ENCODE measurements at regions not wholly inside any gene's neighbourhood (a gene's known extent, or its start where the extent isn't known, plus 50 kb on each side); places are given as distances from the start of the nearest gene placed in this dataset.

DNA sequence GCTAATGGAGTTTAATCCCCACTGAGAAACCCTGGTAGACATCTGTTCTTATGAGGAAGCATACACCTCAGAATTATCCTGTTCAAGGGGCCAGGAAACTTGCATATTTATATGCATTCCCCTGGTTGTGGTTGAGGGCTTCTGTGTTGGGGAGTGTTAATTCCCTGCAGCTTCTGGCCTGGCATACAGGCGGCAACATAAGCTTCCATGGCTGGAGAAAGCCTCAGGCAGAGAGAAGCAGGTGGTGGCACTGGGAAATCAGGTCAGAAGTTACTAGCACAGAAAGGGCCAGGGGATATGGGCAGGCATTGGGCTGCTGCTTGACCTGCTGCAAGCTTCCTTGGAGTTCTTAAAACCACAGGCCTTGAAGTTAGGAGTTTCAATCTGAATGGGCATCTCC is 166.1 kb upstream of the SEMA6A start:
- Histone ChIP-seq H3K36me3 (ENCODE audit: control insufficient read depth, insufficient read depth, low read length) (no peaks in the 10 kb centered on the region), H3K27me3 (ENCODE audit: control insufficient read depth, insufficient read depth, low read length) (no peaks in the 10 kb centered on the region), H3K4me3 (ENCODE audit: low read depth, low read length) (no peak overlapping the region)
- TF ChIP-seq, protein P1, sequence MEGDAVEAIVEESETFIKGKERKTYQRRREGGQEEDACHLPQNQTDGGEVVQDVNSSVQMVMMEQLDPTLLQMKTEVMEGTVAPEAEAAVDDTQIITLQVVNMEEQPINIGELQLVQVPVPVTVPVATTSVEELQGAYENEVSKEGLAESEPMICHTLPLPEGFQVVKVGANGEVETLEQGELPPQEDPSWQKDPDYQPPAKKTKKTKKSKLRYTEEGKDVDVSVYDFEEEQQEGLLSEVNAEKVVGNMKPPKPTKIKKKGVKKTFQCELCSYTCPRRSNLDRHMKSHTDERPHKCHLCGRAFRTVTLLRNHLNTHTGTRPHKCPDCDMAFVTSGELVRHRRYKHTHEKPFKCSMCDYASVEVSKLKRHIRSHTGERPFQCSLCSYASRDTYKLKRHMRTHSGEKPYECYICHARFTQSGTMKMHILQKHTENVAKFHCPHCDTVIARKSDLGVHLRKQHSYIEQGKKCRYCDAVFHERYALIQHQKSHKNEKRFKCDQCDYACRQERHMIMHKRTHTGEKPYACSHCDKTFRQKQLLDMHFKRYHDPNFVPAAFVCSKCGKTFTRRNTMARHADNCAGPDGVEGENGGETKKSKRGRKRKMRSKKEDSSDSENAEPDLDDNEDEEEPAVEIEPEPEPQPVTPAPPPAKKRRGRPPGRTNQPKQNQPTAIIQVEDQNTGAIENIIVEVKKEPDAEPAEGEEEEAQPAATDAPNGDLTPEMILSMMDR (IDR thresholded peaks at IDR 0.05; ENCODE audit: insufficient read depth, low read length, poor library complexity, severe bottlenecking): no peak
- DNase-seq (ENCODE audit: low read depth): no peak

DNA sequence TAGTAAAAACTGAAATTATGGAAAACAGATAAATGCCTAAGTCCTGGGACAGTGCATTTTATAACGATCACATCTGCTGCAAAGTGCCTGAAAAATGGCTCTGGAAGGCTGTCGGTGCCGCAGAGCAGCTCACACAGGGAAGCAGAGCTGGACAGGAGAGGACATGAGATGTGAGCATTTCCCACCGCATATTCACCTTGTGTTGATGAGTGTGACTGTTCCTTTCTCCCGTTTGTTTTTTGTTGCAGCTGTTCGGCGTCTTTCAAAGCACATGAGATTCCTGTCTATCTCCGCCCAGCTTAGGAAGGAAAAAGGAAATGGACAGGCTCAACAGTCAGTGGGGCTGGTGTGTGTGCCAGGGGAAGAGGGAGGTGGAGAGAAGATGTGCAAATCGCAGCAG is 164.9 kb upstream of the SEMA6A start:
- Histone ChIP-seq H3K36me3 (ENCODE audit: control insufficient read depth, insufficient read depth, low read length) (no peaks in the 10 kb centered on the region), H3K27me3 (ENCODE audit: control insufficient read depth, insufficient read depth, low read length) (no peaks in the 10 kb centered on the region), H3K4me3 (ENCODE audit: low read depth, low read length) (no peak overlapping the region)
- TF ChIP-seq, protein P1 (IDR thresholded peaks at IDR 0.05; ENCODE audit: insufficient read depth, low read length, poor library complexity, severe bottlenecking): no peak
- no peak for DNase-seq (ENCODE audit: low read depth)

DNA sequence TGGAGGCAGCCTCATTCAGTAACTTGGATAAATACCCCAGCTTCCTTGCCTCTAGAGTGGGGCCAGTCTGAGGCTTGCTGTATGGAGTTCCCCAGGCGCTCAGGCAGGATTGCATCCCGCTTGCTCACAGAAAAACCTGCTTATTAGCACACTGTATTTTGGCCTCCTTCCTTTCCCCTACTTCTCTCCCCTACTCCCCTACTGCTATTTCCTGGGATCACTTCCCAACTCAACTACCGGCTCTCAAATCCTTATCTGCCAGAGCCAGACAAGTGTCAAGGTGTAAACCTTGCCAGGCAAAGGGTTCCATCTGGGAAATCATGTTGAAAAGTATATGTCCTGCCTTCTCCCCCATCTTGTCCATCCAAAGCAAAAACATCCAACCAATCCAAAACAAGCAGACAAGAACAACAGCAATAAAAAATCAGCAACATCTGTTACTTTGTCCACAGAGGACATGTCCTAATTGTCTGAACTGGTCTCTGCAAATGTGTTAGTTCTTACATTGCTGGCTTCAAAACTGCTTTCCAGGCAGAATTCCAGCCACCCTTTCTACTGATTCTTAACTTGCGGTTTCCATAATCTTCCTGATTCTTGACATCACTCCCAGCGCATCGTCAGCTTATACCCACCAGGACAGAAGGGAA is 164.1 kb upstream of the SEMA6A start:
- Histone ChIP-seq H3K4me3 (ENCODE audit: low read depth, low read length) (no peak overlapping the region), H3K27me3 (ENCODE audit: control insufficient read depth, insufficient read depth, low read length) (peaks cover 2% of the 10 kb centered on the region), H3K36me3 (ENCODE audit: control insufficient read depth, insufficient read depth, low read length) (no peaks in the 10 kb centered on the region)
- DNase-seq (ENCODE audit: low read depth): no peak
- TF ChIP-seq, protein P1 (IDR thresholded peaks at IDR 0.05; ENCODE audit: insufficient read depth, low read length, poor library complexity, severe bottlenecking): no peak

DNA sequence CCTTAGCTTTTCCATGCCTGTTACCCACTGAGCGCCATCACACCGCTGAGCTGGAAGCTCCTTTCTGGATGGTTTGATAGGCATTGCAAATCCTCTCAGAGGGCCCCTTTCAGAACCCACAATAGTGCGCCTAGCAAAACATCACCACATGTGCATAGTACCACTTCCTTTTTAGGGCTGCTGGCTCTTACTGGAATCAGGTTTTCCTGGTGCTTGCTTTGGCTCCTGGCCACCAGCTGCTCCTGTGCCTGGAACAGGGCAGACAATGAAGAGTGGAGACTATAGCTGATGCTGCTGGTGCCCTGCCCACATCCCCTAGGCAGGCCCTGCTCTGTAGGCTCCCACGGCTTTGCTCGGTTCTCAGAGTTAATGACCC is 163.6 kb upstream of the SEMA6A start:
- peak; percentile 4 for DNase-seq (ENCODE audit: low read depth)
- Histone ChIP-seq H3K36me3 (ENCODE audit: control insufficient read depth, insufficient read depth, low read length) (no peaks in the 10 kb centered on the region), H3K27me3 (ENCODE audit: control insufficient read depth, insufficient read depth, low read length) (peaks cover 2% of the 10 kb centered on the region), H3K4me3 (ENCODE audit: low read depth, low read length) (no peak overlapping the region)
- TF ChIP-seq, protein P1 (IDR thresholded peaks at IDR 0.05; ENCODE audit: insufficient read depth, low read length, poor library complexity, severe bottlenecking): no peak

DNA sequence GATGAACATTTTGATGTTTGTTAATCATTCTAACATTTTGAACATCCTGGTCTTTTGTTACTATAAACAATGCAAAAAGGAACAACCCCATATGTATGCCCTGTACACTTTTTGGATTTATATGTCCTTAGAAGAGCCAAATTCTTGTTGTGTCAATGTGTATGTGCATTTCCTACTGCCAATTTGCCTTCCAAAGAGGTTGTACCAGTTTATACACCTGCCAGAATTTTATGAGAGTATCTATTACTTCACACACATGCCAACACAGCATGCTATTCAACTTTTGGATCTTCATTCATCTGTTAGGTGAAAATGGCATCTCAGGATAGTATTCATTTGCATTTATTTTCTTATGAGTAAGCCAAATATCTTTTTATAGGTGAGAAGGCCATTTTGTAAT is 162.0 kb upstream of the SEMA6A start:
- DNase-seq (ENCODE audit: low read depth): no peak
- Histone ChIP-seq H3K4me3 (ENCODE audit: low read depth, low read length) (no peak overlapping the region), H3K36me3 (ENCODE audit: control insufficient read depth, insufficient read depth, low read length) (no peaks in the 10 kb centered on the region), H3K27me3 (ENCODE audit: control insufficient read depth, insufficient read depth, low read length) (peaks cover 2% of the 10 kb centered on the region)
- TF ChIP-seq, protein P1 (IDR thresholded peaks at IDR 0.05; ENCODE audit: insufficient read depth, low read length, poor library complexity, severe bottlenecking): no peak

Data from kidney epithelial cell (primary cell).